Esophagus (tissue), 2 donors: ENCODE measurements at regions not wholly inside any gene's neighbourhood (a gene's known extent, or its start where the extent isn't known, plus 50 kb on each side); places are given as distances from the start of the nearest gene placed in this dataset.

ENCODE experiments used
- H3K27ac ChIP-seq, 2 donors: one replicate each; pipeline ENCODE4 v1.5.1; 2013; ENCODE audit warnings: low read depth in 2 of 2, mild to moderate bottlenecking in 2 of 2, inconsistent platforms in 1 of 2, low read length in 1 of 2, moderate library complexity in 1 of 2
- H3K27me3 ChIP-seq, 2 donors: one replicate each; pipeline ENCODE4 v1.6.1; 2013; ENCODE audit warnings: low read length in 2 of 2, control low read depth in 1 of 2, mild to moderate bottlenecking in 1 of 2; ENCODE audit not compliant: insufficient read depth in 2 of 2, control insufficient read depth in 1 of 2
- H3K36me3 ChIP-seq, 2 donors: one replicate each; pipeline ENCODE4 v1.6.1; 2013; ENCODE audit warnings: low read length in 1 of 2; ENCODE audit not compliant: control insufficient read depth in 2 of 2, insufficient read depth in 2 of 2
- H3K4me1 ChIP-seq, 2 donors: one replicate each; pipeline ENCODE4 v1.6.1; 2013; ENCODE audit warnings: low read length in 1 of 2; ENCODE audit not compliant: control insufficient read depth in 2 of 2, insufficient read depth in 2 of 2
- H3K4me3 ChIP-seq, 2 donors: one replicate each; pipeline ENCODE4 v1.5.1; 2013; ENCODE audit warnings: low read length in 2 of 2, mild to moderate bottlenecking in 2 of 2, low read depth in 1 of 2, moderate library complexity in 1 of 2
- H3K9me3 ChIP-seq, 2 donors: one replicate each; pipeline ENCODE4 v1.6.1; 2013; ENCODE audit warnings: mild to moderate bottlenecking in 2 of 2, low read depth in 1 of 2, low read length in 1 of 2, moderate library complexity in 1 of 2; ENCODE audit not compliant: control insufficient read depth in 2 of 2, insufficient read depth in 1 of 2
- WGBS, 2 donors: extraction: QIAGEN DNeasy Blood & Tissue Kit; methylation state at CpG; one replicate each; pipeline ENCODE4 v1.1.7; 2013; 5-methylcytosine and 5-hydroxymethylcytosine counted together
- donor health status: healthy with polysubstance abuse.
- donor health status: Bipolar disorder and iron deficiency.

GRCh38 chr12:75561921-75562320 lies 50.5 kb upstream of the KRR1 start:
- H3K36me3 ChIP-seq = no peaks in the 10 kb centered on the region
- 76 to 79% methylated on average over 7 of the region's 7 CpGs for WGBS, 2 donors
- H3K27ac ChIP-seq = no peak overlapping the region
- H3K4me1 ChIP-seq = no peaks in the 10 kb centered on the region
- H3K27me3 ChIP-seq = no peaks in the 10 kb centered on the region
- H3K9me3 ChIP-seq = no peaks in the 10 kb centered on the region
- no peak overlapping the region for H3K4me3 ChIP-seq
